K562 (cell line): ENCODE measurements at regions not wholly inside any gene's neighbourhood (a gene's known extent, or its start where the extent isn't known, plus 50 kb on each side); places are given as distances from the start of the nearest gene placed in this dataset.
A peak's percentile ranks its signal among the peaks of the same experiment; 100 is the strongest.

Experiments
- CCNT2 ChIP-seq: IDR thresholded peaks from 2 replicates; pipeline ENCODE4 v1.6.1; 2011; ENCODE audit warnings: borderline replicate concordance, low read depth, mild to moderate bottlenecking, moderate library complexity, mixed read lengths, low read length; ENCODE audit not compliant: insufficient read length; ENCODE audit errors: extremely low read depth
- EWSR1 ChIP-seq: fragments of 450-650 bp; IDR thresholded peaks from 2 replicates; pipeline ENCODE4 v1.6.1; 2018; ENCODE audit warnings: borderline replicate concordance, mild to moderate bottlenecking, low read depth, moderate library complexity; ENCODE audit not compliant: partially characterized antibody
- MCM7 ChIP-seq, 2 experiments: fragments of 450-650 bp; IDR thresholded peaks; 2 replicates each; pipeline ENCODE4 v1.6.1; 2016 to 2018
- MGA ChIP-seq: fragments of 450-650 bp; IDR thresholded peaks from 2 replicates; pipeline ENCODE4 v1.6.1; 2016; ENCODE audit warnings: mild to moderate bottlenecking, moderate library complexity
- SMAD3 ChIP-seq: fragments of 450-650 bp; formaldehyde crosslinking; conservative IDR thresholded peaks from 2 replicates; pipeline ENCODE4 v1.4.0; 2020; ENCODE audit warnings: mild to moderate bottlenecking
- SNRNP70 ChIP-seq: fragments of 200-400 bp; formaldehyde crosslinking; optimal IDR thresholded peaks from 2 replicates; pipeline ENCODE3; 2017; ENCODE audit warnings: low read depth, low read length
- ZNF212 ChIP-seq: fragments of 450-650 bp; formaldehyde crosslinking; IDR thresholded peaks from 2 replicates; pipeline ENCODE4 v1.4.0; 2020; ENCODE audit warnings: mild to moderate bottlenecking
- ZNF239 ChIP-seq: fragments of 250-450 bp; sonication (Bioruptor Pico); IDR thresholded peaks from 2 replicates; pipeline ENCODE4 v1.4.0; 2020; ENCODE audit warnings: mild to moderate bottlenecking
- ZNF589 ChIP-seq: fragments of 200-800 bp; sonication (Bioruptor generic); IDR thresholded peaks from 2 replicates; pipeline ENCODE4 v1.6.1; 2016; ENCODE audit warnings: low read depth, missing genetic modification characterization, missing compliant biosample characterization
- ZNF639 ChIP-seq, 2 experiments: fragments of 200-800 bp in 1 of 2; sonication (Bioruptor generic) in 1 of 2; sonication (generic) in 1 of 2; formaldehyde crosslinking in 1 of 2; IDR thresholded peaks in 1 of 2; conservative IDR thresholded peaks in 1 of 2; 2 replicates each; pipeline versions ENCODE4 v1.5.0 to v1.6.1; 2016 to 2020; ENCODE audit warnings: missing compliant biosample characterization in 1 of 2, missing genetic modification characterization in 1 of 2, missing genetic modification reagents in 1 of 2
- TF ChIP-seq, protein P1 (sequence below): sonication (generic); formaldehyde crosslinking; IDR thresholded peaks from 2 replicates; pipeline ENCODE4 v1.8.0; 2022; ENCODE audit warnings: mild to moderate bottlenecking, missing genetic modification reagents

GRCh38 chr12:9365296-9365695 is 157.1 kb upstream of the PZP start (continued):
- TF ChIP-seq ZNF639 (CRISPR knock-in tag; conservative IDR thresholded peaks at IDR 0.05 in 1 of 2, IDR thresholded peaks at IDR 0.05 in 1 of 2) = peak in 1 of 2 experiments; percentile 48; a peak in 1 of 4 replicates
- no peak for TF ChIP-seq MCM7 (IDR thresholded peaks at IDR 0.05)
- TF ChIP-seq ZNF212 (CRISPR knock-in tag) = no peak
- TF ChIP-seq, protein P1, sequence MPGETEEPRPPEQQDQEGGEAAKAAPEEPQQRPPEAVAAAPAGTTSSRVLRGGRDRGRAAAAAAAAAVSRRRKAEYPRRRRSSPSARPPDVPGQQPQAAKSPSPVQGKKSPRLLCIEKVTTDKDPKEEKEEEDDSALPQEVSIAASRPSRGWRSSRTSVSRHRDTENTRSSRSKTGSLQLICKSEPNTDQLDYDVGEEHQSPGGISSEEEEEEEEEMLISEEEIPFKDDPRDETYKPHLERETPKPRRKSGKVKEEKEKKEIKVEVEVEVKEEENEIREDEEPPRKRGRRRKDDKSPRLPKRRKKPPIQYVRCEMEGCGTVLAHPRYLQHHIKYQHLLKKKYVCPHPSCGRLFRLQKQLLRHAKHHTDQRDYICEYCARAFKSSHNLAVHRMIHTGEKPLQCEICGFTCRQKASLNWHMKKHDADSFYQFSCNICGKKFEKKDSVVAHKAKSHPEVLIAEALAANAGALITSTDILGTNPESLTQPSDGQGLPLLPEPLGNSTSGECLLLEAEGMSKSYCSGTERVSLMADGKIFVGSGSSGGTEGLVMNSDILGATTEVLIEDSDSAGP = no peak
- TF ChIP-seq SMAD3 = no peak
- TF ChIP-seq ZNF239 (CRISPR knock-in tag) = no peak
- TF ChIP-seq EWSR1 = no peak
- TF ChIP-seq ZNF589 (CRISPR knock-in tag) = 0 out of 2 replicates have a peak, but pooled peaks have one; percentile 32
- no peak for TF ChIP-seq MGA
- no peak for TF ChIP-seq SNRNP70
- TF ChIP-seq CCNT2 = no peak
- TF ChIP-seq, all 486 proteins: peak for 2
